PFSK-1 (cell line): ENCODE measurements at regions not wholly inside any gene's neighbourhood (a gene's known extent, or its start where the extent isn't known, plus 50 kb on each side); places are given as distances from the start of the nearest gene placed in this dataset.

Source experiments
- REST ChIP-seq, 2 experiments: IDR thresholded peaks; 2 replicates each; pipeline versions ENCODE4 v1.6.1 to v1.8.0; 2011 to 2012; ENCODE audit warnings: low read depth in 2 of 2, low read length in 2 of 2, control low read depth in 1 of 2, inconsistent platforms in 1 of 2, mild to moderate bottlenecking in 1 of 2, moderate library complexity in 1 of 2; ENCODE audit not compliant: insufficient read depth in 1 of 2
- TAF1 ChIP-seq: IDR thresholded peaks from 2 replicates; pipeline ENCODE4 v1.6.1; 2012; ENCODE audit warnings: low read length, control low read depth, borderline replicate concordance; ENCODE audit not compliant: insufficient read depth

GRCh38 chr2:9715238-9715637, 84.4 kb upstream of the YWHAQ start:
- TF ChIP-seq TAF1 = no peak
- TF ChIP-seq REST (IDR thresholded peaks at IDR 0.05; ENCODE audit: insufficient read depth in 1 of 2, low read depth in 2 of 2, low read length in 2 of 2) = no peak
